Anterior cingulate cortex (tissue), 58 donors: ENCODE measurements at regions not wholly inside any gene's neighbourhood (a gene's known extent, or its start where the extent isn't known, plus 50 kb on each side); places are given as distances from the start of the nearest gene placed in this dataset.
"Not testable (repeated sequence)": the region's sequence is repeated elsewhere in the genome, so short reads cannot be mapped to it uniquely, and the experiment has no call there.

Source experiments
- DNase-seq, 58 donors: peaks; one replicate each; lab custom pipeline; 2025; lab: John Stamatoyannopoulos, UW

DNA sequence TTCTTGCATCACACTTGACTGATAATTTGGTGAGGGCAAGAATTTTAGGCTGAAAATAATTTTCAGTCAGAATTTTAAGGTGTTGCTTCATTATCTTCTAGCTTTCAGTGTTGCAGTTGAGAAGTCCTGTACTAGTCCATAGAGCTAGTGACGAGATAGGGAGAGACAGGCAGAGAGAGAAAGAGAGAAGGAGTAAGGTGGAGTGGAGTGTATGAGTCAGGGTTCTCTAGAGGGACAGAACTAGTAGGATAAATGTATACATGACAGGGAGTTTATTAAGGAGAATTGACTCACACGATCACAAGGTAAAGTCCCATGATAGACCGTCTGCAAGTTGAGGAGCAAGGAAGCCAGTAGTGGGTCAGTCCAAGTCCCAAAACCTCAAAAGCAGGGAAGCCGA lies 127.2 kb downstream of the UTP18 start:
- DNase-seq: no peak

DNA sequence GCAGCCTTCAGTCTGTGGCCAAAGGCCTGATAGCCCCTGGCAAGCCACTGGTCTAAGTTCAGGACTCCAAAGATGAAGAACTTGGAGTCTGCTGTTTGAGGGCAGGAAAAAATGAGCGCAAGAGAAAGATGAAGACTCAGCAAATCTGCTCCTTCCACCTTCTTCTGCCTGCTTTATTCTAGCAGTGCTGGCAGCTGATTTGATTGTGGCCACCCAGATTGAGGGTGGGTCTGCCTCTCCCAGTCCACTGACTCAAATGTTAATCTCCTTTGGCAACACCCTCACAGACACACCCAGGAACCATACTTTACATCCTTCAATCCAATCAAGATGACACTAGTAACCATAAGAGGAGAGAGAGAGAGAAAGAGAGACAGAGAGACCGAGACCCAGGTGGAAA lies 127.6 kb downstream of the UTP18 start:
- no peak for DNase-seq

DNA sequence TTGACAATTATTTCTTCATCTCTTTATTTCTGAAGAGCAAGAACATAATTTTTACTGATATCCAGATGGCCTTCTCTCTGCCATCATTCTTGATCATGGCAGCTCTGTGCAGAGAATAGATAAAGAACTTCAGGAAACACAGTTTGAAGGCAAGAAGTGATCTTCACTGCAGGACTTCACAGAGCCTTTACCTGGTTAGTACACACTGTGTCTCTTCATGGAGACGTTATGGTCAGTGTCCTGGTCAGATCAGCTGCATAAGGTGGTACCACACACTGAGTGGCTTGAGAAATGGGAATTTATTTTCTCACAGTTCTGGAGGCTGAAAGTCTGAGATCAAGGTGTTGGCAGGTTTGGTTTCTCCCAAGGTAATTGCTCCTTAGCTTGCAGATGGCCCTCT lies 129.5 kb downstream of the UTP18 start:
- no peak for DNase-seq

DNA sequence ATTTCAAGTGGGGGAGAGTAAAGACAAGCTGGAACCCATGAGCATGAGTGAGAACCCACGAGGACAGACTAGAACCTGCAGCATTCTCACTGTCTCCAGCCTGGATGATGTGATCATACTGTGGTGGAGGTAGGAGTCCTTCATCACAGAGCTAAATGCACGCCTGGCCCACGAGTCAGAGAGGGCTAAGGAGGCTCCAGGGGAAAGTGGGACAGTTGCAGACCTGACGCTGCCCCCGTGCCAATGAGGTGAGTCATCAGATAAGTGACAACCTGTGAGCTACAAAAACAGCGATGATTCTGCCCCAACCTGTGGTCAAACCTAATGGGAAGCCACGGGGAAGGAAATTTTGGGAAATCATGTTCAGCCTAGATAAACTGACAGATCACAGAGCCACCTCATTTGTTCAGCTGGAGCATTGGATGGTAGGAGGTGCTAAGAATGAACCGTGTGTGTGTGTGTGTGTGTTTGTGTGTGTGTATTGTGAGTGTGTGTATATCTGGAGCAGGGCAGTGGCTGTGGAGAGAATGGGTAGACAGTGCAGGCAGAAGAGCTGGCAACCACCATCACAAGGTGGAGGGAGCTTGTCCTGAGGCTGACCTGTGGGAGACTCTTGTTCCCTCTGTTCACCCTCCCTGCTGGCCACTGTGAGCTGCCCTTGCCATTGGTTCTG lies 131.8 kb downstream of the UTP18 start:
- no peak for DNase-seq

DNA sequence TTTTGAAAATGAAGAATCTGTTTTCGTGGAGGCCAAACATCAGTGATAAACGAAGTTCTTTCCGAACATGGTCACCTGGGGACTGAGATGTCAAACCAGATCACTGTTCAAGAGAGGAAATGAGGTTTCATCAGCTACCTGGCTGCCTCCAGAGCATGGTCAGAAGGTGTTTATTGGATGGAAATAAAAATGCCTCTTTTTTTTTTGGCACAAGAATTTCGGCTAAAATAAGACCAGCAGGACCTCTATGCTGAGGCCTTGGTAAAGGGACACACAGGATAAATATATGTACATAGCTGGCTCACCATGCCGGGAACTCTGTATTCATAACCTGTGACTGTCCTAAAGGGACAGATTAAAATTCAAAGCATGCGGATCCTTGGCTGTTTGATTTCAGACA lies 135.3 kb downstream of the UTP18 start:
- no peak for DNase-seq

DNA sequence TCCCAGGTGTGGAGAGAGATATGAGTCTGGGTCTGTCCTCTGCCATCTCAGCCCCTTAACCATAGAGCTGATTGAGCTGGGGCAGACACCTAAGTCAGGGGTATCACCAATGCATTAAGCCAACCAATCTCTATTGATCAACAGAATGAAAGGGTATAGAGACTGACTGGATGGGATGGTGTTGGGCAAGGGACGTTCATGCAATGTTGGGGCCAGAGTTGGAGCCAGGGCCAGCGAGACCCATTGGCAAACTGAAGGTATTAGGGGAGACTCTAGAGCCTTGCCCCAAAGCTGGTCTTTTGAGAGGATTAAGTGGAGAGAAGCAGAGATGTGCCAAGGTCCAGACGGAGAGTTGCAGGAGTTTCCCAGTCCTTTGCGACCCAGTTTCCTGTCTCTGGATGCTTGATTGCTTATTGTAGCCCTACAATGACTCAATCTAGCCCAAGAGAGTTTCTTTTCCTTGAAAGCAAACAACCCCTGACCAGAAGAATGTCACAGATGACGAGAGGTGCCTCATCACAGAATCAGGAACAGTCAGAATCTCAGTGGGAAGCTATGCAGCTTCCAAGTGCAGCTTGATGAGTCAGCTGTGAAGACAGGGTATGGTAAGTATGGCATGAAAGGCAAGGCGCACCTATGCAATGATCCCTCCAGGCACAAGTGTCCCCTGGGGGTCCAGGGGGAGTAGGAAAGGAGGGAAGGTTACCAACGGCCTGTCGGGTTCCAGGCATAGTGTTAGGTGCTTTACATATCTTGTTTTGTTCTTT lies 137.2 kb downstream of the UTP18 start:
- no peak for DNase-seq

DNA sequence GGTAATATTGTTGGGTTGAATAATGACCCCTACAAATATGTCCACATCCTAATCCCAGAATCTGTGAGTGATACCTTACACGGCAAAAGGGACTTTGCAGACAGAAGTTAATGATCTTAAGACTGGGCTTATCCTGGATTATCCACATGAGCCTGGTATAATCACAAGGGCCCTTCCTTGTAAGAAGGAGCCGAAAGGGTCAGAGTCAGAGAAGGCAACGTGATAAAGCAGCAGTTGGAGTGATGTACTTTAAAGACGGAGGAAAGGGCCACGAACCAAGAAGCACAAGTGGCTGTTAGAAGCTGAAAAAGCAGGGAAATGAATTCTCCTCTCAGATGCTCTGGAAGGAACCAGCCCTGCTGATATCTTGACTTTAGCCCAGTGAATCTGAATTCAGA lies 137.8 kb downstream of the UTP18 start:
- DNase-seq: no peak

DNA sequence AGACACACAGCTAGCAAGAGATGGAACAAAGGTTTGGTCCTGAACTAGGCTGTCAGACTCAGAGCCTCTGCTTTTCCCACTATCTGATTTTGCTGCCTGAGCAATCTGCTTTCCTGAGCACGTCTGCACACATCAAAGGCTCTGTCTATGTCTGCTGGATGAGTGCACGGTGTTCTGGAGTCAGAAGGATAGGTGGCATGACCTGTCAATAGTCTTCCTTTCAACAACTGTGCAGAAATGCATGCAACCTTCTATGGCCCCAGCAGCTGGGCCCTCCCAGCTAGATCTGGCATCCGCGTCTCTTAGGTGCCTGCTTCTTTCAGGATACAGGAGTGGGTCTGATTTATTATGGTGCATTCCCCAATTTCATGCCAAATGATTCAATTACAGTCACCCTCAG lies 138.3 kb downstream of the UTP18 start:
- no peak for DNase-seq

DNA sequence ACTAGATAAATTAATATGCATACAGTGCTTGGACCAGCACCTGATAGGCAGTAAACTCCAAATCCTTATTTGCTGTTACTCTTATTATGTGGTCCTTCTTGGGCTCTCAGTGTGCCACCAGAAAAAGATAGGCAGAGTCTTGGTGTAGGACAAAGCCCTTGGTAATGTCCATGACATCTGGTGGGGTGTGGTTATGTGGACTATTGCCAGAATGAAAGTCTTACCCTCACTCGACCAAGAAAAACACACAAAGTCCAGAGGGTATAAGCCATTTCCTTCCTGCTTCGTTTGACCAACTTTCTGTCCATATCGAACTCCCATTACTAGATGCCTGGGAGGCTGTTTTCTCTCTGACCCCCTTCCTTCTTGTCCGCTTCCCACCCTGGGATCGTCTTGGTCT lies 140.9 kb downstream of the UTP18 start:
- no peak for DNase-seq

DNA sequence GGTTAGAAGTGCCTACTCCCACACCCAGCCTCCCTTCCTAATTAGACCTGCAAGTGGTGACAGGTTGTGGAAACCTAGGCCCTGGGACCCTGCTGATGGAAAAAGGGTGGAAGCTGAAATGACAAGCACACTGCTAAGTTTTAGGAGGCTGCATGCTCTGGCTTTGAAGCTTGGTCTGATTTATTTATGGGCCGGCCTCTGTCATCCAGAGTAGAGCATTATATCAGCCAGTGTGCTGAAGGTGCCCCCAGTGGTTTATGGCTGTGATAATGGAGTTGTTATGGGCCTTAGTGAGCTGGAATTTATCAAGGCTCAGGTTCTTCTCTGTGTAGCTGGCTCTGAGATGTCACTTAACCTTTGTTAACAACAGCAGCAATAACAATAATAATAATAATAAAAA lies 142.6 kb downstream of the UTP18 start:
- no peak for DNase-seq

DNA sequence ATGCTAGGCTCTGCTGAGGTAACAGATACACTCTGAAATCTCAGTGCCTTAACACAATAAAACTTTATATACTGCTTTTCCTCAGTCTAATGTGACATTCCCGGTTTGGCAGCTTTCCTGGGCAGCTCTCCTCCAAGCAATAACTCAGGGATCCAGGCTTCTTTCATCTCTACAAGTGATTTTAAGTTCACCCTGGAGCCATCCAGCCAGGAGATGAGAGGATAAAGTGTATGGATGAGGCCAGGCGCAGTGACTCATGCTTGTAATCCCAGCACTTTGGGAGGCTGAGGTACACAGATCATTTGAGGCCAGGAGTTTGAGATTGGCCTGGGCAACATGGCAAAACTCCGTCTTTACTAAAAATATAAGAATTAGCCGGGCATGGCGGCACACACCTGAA lies 147.2 kb downstream of the UTP18 start:
- DNase-seq: no peak

DNA sequence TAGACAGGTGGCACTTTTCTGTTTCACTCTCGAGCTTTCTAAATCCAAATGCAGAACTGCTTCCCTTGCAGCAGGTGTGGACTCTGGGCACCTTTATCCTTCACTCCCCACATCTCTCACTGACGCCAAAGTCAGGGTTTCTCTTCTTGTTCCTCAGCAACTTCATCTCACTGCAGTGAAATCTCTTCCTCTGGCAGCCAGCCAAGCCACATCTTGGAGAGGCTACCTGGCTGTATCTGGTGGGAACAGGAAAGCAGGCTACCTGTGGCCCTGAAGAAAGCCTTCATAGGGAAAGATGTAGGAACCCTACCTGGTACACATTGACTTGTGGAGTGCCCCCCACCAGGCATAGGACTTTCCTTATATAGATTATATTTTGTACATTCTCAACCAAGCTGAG lies 159.1 kb downstream of the UTP18 start:
- DNase-seq: no peak

DNA sequence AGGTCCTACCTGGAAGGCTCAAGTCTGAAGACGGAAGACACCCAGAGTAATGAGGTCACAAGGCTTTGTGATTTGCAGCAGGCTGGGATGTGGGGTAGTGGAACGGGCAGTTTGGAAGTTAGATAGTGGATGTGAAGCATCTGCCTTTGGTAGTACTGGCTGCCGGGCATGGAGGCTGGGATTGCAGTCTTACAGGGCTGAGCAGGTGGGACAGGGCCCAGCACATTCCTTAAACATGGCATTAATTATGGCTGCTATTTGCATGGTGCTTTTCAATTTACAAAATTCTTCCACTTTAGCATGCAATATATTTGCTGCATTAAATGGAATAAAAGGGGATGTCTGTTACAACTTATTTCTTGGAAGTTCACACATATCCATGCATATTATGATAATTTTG lies 161.2 kb downstream of the UTP18 start:
- no peak for DNase-seq

DNA sequence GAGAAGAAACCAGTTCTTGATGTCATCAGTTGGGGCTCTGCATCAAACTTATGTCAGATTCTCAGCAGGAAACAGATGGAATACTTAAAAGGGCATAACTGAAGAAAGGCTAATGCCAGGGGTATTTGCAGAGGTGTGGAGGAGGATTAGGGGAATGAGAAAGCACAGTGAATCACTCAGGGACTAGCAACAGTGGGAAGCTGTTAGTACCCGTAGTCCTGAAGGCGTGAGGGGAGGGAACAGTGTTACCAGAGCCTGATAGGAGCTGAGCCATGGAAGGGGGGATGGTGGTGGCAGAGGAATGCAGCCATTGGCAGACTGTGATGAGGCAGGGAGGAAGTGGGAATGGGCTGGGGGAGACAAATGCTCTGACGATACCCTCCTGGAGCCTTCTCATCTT lies 162.3 kb downstream of the UTP18 start:
- no peak for DNase-seq

DNA sequence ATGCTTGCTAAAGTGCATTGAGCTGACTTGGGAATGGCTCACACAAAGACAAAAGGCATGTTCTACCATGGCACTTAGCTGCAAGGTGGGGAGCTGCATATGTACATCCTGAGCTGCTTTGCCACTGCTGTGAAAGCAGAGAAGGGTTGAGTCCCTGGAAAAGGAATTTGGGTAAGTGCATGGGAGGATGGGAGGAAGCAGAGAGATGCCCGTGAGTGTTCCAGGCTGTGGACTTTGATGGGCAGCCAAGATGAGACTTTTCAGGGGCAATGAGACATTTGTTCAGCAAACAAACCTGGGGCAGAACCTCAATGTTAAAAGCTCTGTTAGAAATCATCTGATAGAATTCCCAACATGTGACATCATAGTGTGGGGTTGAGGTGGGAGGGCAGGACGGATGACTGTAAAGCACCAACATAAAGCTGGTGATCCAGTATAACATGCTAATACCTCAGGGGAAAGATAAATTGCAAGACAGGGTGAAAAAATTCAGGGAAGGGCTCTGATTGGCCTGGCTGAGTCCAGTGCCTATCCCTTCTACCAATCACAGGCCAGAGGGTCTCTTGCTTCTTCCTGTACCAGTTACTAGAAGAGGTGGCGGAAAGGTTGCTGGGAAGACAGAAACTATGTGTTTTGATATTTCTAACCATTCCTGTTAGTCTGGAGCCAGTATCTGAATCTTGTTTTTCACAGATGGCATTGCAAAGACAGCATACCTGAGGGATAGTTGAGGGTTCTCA lies 163.2 kb downstream of the UTP18 start:
- no peak for DNase-seq

DNA sequence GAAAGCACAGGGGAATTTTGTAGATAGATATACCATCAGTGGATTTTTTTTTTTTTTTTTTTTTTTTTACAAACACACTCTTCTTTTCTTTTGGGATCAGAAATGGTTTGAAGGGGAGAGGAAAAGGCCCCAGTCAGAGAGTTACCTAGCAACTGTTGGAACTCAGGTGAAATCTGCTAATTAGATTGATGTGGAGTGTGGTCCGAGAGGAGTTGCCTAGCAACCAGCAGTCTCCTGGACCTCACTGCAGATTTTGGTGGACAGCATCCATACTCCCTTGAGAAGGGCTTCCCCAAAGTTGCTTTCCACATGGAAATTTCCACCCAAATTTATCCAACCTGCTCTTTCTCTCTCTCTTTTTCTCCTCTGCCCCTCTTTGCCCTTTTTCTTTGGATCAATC lies 165.4 kb downstream of the UTP18 start:
- DNase-seq: no peak

DNA sequence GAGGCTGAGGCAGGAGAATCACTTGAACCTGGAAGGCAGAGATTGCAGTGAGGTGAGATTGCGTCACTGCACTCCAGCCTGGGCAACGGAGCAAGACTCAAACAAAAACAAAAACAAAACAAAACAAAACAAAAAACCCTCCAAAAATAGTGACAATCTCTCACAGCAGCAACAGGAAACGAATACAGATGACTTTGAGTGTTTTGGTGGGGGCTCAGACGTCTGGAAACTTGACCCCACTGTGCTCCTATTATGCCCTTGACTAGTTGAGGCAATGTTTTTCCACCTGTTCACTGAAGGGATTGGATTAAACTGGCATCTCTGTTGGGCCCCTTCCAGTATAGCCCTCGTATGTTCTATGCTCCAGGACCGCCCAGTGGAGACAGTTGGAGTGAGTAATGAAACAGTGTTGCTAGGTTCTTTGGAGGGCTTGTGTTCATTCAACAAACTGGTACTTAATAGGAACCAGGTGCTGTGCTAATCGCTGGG lies 167.0 kb downstream of the UTP18 start:
- DNase-seq: no peak

DNA sequence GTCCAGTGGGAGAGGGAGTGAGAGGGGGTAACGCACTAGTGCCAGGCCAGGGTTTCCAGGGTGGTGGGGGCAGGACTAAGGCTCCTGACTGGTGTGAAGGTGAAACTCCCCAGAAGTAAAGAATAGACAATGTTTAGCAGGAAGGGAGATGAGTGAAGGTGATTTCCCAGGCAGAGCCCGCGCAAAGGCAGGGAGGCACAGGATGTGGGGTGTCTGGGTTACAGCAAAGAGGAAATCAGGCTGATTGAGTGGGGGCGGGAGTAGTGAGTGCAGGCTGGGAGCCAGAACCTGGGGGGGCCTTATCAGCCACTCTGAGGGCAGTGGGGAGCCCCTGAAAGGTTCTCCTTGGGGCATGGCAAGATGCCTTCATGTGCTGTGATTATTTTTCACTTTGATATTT lies 167.5 kb downstream of the UTP18 start:
- DNase-seq: no peak

DNA sequence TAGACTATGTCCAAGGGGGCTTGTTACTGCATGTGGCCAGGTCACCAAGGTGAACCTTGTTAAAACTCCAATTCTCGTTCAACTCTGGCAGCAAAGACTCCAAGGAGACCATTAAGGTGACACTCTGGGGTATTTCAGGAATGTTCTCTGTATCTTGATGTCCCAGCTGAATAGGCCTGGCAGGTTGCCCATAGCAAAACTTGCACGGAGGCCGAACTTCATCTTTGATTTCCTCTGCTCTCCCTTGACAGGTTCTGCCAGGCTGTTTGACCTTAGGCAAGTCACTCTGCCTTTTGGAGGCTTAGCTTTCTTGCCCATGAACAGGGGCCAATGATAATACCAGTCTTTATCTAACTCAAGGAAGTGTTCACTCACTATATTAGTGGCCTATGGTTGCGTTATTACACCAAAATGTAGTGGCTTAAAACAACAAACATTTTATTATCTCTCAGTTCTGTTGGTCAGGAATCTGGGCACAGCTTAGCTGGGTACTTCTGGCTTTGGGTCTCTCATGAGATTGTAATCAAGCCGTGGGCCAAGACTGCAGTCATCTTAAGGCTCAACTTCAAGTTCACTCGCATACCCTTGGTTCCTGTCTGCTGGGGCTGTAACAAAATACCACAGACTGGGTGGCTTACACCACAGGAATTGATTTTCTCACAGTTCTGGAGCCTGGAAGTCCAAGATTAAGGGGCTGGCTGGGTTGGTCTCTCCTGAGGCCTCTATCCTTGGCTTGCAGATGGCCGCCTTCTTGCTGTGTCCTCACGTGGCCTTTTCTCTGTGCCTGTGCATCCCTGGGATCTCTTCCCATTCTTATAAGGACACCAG lies 168.5 kb downstream of the UTP18 start:
- no peak for DNase-seq

DNA sequence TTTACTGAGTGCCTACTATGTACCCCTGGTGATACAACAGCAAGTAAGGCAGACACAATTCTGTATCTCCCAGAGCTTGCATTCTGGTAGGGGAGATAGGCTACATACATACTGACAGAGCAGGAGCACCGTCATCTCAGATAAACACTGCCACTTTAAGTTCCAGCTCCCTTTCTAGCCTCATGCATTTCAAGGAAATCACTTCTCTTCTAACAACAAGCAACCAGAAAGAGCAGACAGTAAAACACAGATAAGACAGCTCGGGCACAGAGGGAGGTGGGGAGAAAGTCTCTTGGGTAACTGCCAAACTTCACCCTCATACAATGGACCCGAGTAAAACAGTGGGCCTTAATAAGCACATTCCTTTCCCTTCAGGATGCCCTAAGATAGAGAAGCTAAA lies 169.6 kb downstream of the UTP18 start:
- not testable (repeated sequence) for DNase-seq

DNA sequence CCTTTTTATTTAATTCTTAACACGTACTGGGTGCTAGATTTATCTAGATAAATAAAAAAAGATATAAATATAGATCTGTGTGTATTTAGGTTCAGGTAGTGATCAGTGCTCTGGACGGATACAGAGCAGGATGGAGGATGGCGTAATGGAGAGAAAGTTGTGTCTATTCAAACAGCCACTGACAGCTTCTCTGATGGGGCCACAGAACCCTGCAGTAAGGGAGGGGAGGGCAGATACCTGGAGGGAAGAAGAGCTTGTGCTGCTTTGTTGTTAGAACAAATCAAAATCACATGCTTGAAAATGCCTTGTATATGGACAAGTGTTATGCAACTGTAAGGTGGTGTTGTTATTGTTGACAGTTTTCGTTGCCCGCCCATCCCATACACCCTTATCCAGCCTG lies 170.2 kb downstream of the UTP18 start:
- no peak for DNase-seq
